Smooth muscle cell (in vitro differentiated cells): ENCODE measurements at regions not wholly inside any gene's neighbourhood (a gene's known extent, or its start where the extent isn't known, plus 50 kb on each side); places are given as distances from the start of the nearest gene placed in this dataset.

Source experiments
- DNase-seq: peaks from one replicate; lab custom pipeline; 2025; ENCODE audit not compliant: unreplicated experiment; lab: John Stamatoyannopoulos, UW
- H2AFZ ChIP-seq: fragments of 200-600 bp; sonication (generic); 2 replicates; pipeline ENCODE4 v1.6.0; 2016; ENCODE audit warnings: antibody characterized with exemption, low read depth, mild to moderate bottlenecking
- H3F3A ChIP-seq: fragments of 200-600 bp; sonication (generic); 2 replicates; pipeline ENCODE4 v1.6.0; 2017; ENCODE audit warnings: antibody characterized with exemption, low read depth
- H3K27ac ChIP-seq: fragments of 200-600 bp; sonication (generic); 2 replicates; pipeline ENCODE4 v1.5.1; 2016; ENCODE audit warnings: low read depth, mild to moderate bottlenecking
- H3K27me3 ChIP-seq: fragments of 200-600 bp; sonication (generic); 2 replicates; pipeline ENCODE4 v1.6.1; 2016; ENCODE audit warnings: low read depth, mild to moderate bottlenecking
- H3K36me3 ChIP-seq: fragments of 200-600 bp; sonication (generic); 2 replicates; pipeline ENCODE4 v1.5.1; 2016; ENCODE audit warnings: low read depth
- H3K4me1 ChIP-seq: fragments of 200-600 bp; sonication (generic); 2 replicates; pipeline ENCODE4 v1.5.1; 2016; ENCODE audit warnings: low read depth
- H3K4me2 ChIP-seq: fragments of 200-600 bp; sonication (generic); 2 replicates; pipeline ENCODE4 v1.6.0; 2016; ENCODE audit warnings: mild to moderate bottlenecking
- H3K4me3 ChIP-seq: fragments of 200-600 bp; sonication (generic); 2 replicates; pipeline ENCODE4 v1.5.1; 2016; ENCODE audit warnings: mild to moderate bottlenecking
- H3K79me2 ChIP-seq: fragments of 200-600 bp; sonication (generic); 2 replicates; pipeline ENCODE4 v1.6.0; 2016; ENCODE audit warnings: low read depth, mild to moderate bottlenecking
- H3K9ac ChIP-seq: fragments of 200-600 bp; sonication (generic); 2 replicates; pipeline ENCODE4 v1.6.0; 2016; ENCODE audit warnings: low read depth
- H3K9me3 ChIP-seq: fragments of 200-600 bp; sonication (generic); replicated peaks from 2 replicates; pipeline ENCODE4 v1.5.1; 2016; ENCODE audit warnings: low read depth
- H4K20me1 ChIP-seq: fragments of 200-600 bp; sonication (generic); 2 replicates; pipeline ENCODE4 v1.6.0; 2016; ENCODE audit warnings: low read depth
- WGBS: methylation state at CpG from one replicate; pipeline ENCODE4 v1.1.7; 2016; ENCODE audit warnings: low lambda C conversion rate; 5-methylcytosine and 5-hydroxymethylcytosine counted together
- TF ChIP-seq, protein P1 (sequence below): fragments of 200-600 bp; sonication (generic); IDR thresholded peaks from 2 replicates; pipeline ENCODE4 v1.5.1; 2017; ENCODE audit warnings: borderline replicate concordance, mild to moderate bottlenecking, antibody characterized with exemption; ENCODE audit not compliant: insufficient read depth, poor library complexity, severe bottlenecking

DNA sequence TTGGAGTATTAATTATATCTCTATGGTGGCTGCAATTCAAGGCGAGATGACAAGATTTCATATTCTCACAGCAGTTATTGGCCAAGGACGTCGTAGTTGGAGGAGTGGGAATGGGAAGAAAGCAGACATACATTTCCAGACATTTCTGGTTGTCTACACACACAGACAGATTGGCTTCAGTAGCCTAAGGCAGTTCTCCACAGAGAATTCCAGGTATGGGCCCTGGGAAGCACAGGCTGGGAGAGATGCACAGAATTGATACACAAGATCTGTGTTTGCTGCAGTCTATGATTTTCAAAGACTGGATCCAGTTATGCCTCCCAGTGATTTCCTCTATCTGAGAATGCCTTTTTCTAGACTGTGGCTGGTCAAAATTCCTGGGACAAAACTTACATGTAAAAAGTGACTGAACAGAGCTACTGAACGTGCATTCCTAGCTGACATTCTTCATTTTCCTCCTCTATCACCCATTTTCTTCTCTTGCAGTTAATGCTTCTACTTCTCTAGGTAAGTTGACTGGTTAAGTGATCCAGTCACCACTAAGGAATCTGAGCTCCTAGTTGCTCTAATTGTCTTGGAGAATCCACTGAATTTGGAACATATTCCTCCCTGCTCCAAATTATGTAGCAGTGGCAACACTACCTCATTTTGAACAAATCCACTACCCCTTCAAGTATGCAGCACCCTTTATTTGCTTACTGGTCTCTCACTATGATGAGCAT lies 386.7 kb upstream of the CDH7 start:
- Histone ChIP-seq H3K79me2 (no peaks in the 10 kb centered on the region), H3K4me1 (peaks cover 2% of the 10 kb centered on the region), H3F3A (no peaks in the 10 kb centered on the region), H3K4me3 (no peak overlapping the region), H3K27ac (no peak overlapping the region), H2AFZ (no peak overlapping the region), H3K27me3 (no peaks in the 10 kb centered on the region), H3K36me3 (no peaks in the 10 kb centered on the region), H3K9me3 (no peaks in the 10 kb centered on the region), H3K4me2 (no peak overlapping the region), H3K9ac (no peak overlapping the region), H4K20me1 (no peaks in the 10 kb centered on the region)
- TF ChIP-seq, protein P1, sequence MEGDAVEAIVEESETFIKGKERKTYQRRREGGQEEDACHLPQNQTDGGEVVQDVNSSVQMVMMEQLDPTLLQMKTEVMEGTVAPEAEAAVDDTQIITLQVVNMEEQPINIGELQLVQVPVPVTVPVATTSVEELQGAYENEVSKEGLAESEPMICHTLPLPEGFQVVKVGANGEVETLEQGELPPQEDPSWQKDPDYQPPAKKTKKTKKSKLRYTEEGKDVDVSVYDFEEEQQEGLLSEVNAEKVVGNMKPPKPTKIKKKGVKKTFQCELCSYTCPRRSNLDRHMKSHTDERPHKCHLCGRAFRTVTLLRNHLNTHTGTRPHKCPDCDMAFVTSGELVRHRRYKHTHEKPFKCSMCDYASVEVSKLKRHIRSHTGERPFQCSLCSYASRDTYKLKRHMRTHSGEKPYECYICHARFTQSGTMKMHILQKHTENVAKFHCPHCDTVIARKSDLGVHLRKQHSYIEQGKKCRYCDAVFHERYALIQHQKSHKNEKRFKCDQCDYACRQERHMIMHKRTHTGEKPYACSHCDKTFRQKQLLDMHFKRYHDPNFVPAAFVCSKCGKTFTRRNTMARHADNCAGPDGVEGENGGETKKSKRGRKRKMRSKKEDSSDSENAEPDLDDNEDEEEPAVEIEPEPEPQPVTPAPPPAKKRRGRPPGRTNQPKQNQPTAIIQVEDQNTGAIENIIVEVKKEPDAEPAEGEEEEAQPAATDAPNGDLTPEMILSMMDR, result no peak
- DNase-seq, result no peak
- 58% methylated on average over 4 of the region's 4 CpGs for WGBS

DNA sequence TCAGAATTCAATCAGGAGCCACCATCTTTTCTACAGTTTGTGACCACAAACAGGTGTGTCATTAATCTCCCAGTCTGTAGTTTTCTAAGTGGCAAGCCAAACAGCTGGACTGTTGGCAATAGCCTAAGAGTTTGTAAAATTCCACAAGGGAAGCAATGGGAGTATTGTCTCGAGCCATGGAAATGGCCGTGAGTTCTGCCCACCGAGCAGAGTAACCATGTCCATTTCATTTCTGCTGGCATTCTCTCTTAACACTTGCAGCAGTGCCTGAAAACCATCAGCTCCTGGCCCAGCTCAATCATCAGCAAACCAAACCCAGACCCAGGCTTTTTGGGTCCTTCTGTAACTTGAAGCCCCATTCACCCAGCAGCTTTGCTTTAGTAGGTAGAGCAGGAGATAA lies 387.8 kb upstream of the CDH7 start:
- no peak for DNase-seq
- TF ChIP-seq, protein P1, result no peak
- Histone ChIP-seq H2AFZ (no peak overlapping the region), H3K27me3 (no peaks in the 10 kb centered on the region), H3K79me2 (no peaks in the 10 kb centered on the region), H3K9me3 (no peaks in the 10 kb centered on the region), H3K36me3 (no peaks in the 10 kb centered on the region), H3K27ac (no peak overlapping the region), H3F3A (no peaks in the 10 kb centered on the region), H3K4me2 (no peak overlapping the region), H3K4me1 (peaks cover 2% of the 10 kb centered on the region), H3K4me3 (no peak overlapping the region), H4K20me1 (no peaks in the 10 kb centered on the region), H3K9ac (no peak overlapping the region)
- 95% methylated on average over 3 of the region's 3 CpGs for WGBS

DNA sequence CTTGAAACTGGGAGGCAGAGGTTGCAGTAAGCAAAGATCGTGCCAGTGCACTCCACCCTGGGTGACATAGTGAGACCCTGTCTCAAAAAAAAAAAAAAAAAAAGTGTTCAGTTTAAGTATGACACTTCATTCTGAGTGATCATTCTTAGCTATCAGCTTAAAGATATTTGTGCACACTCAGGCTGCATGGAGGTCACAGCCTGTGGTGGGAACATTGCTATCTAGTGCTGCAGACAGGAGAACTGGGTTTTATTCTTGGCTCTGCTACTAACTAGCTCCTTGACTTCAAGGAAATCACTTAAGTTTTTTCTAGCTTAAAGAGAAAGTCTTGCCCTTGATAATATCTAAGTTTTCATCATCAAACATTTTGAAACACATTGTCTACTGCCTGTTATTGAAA lies 391.3 kb upstream of the CDH7 start:
- H3K4me1 ChIP-seq, result no peaks in the 10 kb centered on the region
- no peak for DNase-seq
- no peak overlapping the region for H2AFZ ChIP-seq
- TF ChIP-seq, protein P1, result no peak
- H3F3A ChIP-seq, result no peaks in the 10 kb centered on the region
- no peaks in the 10 kb centered on the region for H3K79me2 ChIP-seq
- no peak overlapping the region for H3K9ac ChIP-seq
- H3K4me3 ChIP-seq, result no peak overlapping the region
- H3K36me3 ChIP-seq, result no peaks in the 10 kb centered on the region
- no peaks in the 10 kb centered on the region for H3K9me3 ChIP-seq
- no peak overlapping the region for H3K4me2 ChIP-seq
- H3K27me3 ChIP-seq, result no peaks in the 10 kb centered on the region
- H4K20me1 ChIP-seq, result no peaks in the 10 kb centered on the region
- H3K27ac ChIP-seq, result no peak overlapping the region
- WGBS, result 100% methylated on average over 1 of the region's 1 CpG

DNA sequence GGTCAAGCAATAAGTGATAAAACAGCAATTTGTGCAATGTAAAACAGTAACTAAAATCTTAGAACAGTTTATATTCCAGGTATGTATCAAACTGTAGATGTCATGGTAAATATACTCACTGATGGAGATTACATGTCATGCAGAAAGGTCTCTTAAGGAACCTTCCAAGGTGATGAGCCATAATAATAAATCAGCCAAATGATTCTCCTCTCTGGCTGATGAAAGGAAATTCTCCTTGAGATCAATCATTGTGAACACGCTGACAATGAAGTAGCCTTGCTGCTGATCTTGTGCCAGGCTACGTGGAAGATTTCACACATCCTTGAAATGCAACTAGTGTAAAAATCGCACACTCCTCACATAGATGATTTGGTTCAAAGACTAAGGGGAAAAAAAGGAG lies 392.5 kb upstream of the CDH7 start:
- Histone ChIP-seq H3K27me3 (no peaks in the 10 kb centered on the region), H3K36me3 (no peaks in the 10 kb centered on the region), H3K27ac (no peak overlapping the region), H3K4me1 (no peaks in the 10 kb centered on the region), H2AFZ (no peak overlapping the region), H4K20me1 (no peaks in the 10 kb centered on the region), H3K79me2 (no peaks in the 10 kb centered on the region), H3K9me3 (no peaks in the 10 kb centered on the region), H3K4me3 (no peak overlapping the region), H3K4me2 (no peak overlapping the region), H3K9ac (no peak overlapping the region), H3F3A (no peaks in the 10 kb centered on the region)
- 99% methylated on average over 3 of the region's 3 CpGs for WGBS
- TF ChIP-seq, protein P1, result no peak
- no peak for DNase-seq
